Karpas-422 (cell line): ENCODE measurements at regions not wholly inside any gene's neighbourhood (a gene's known extent, or its start where the extent isn't known, plus 50 kb on each side); places are given as distances from the start of the nearest gene placed in this dataset.

Experiments
- DNase-seq: peaks from one replicate; pipeline ENCODE4 v3.0.0-alpha.2; 2015
- H2AFZ ChIP-seq: fragments of 200-600 bp; sonication (generic); 2 replicates; pipeline ENCODE4 v1.6.1; 2014; ENCODE audit warnings: antibody characterized with exemption, low read length, mixed read lengths
- H3K27ac ChIP-seq: fragments of 200-600 bp; sonication (generic); 2 replicates; pipeline ENCODE4 v1.5.1; 2014; ENCODE audit warnings: mild to moderate bottlenecking, low read length, moderate library complexity
- H3K27me3 ChIP-seq: fragments of 200-600 bp; sonication (generic); 2 replicates; pipeline ENCODE4 v1.6.1; 2014; ENCODE audit warnings: low read length, mixed read lengths
- H3K36me3 ChIP-seq: fragments of 200-600 bp; sonication (generic); 2 replicates; pipeline ENCODE4 v1.6.1; 2014; ENCODE audit warnings: low read length, mixed read lengths; ENCODE audit not compliant: insufficient read depth
- H3K4me1 ChIP-seq: fragments of 200-600 bp; sonication (generic); 2 replicates; pipeline ENCODE4 v1.6.1; 2014; ENCODE audit warnings: mild to moderate bottlenecking, low read length, mixed read lengths
- H3K4me2 ChIP-seq: fragments of 200-600 bp; sonication (generic); 2 replicates; pipeline ENCODE4 v1.6.1; 2014; ENCODE audit warnings: low read length, low read depth, mild to moderate bottlenecking; ENCODE audit not compliant: poor library complexity, severe bottlenecking
- H3K4me3 ChIP-seq: fragments of 200-600 bp; sonication (generic); 2 replicates; pipeline ENCODE4 v1.5.1; 2014; ENCODE audit warnings: mild to moderate bottlenecking, antibody characterized with exemption, low read length, mixed read lengths
- H3K79me2 ChIP-seq: fragments of 200-600 bp; sonication (generic); 2 replicates; pipeline ENCODE4 v1.6.1; 2014; ENCODE audit warnings: mild to moderate bottlenecking, low read length, mixed read lengths
- H3K9ac ChIP-seq: fragments of 200-600 bp; sonication (generic); 2 replicates; pipeline ENCODE4 v1.6.0; 2014; ENCODE audit warnings: low read length
- H3K9me2 ChIP-seq: fragments of 200-600 bp; sonication (generic), shearing (Covaris generic); replicated peaks from 2 replicates; pipeline ENCODE4 v1.6.0; 2014; ENCODE audit warnings: mild to moderate bottlenecking, low read length, moderate library complexity; ENCODE audit not compliant: insufficient read depth
- H3K9me3 ChIP-seq: fragments of 300-700, 200-600 bp; sonication (generic); 2 replicates; pipeline ENCODE4 v1.6.1; 2014; ENCODE audit warnings: low read length, mixed read lengths
- H4K20me1 ChIP-seq: fragments of 200-600 bp; sonication (generic); 2 replicates; pipeline ENCODE4 v1.6.1; 2014; ENCODE audit warnings: mild to moderate bottlenecking, antibody characterized with exemption, low read length, low read depth; ENCODE audit not compliant: insufficient read depth

DNA sequence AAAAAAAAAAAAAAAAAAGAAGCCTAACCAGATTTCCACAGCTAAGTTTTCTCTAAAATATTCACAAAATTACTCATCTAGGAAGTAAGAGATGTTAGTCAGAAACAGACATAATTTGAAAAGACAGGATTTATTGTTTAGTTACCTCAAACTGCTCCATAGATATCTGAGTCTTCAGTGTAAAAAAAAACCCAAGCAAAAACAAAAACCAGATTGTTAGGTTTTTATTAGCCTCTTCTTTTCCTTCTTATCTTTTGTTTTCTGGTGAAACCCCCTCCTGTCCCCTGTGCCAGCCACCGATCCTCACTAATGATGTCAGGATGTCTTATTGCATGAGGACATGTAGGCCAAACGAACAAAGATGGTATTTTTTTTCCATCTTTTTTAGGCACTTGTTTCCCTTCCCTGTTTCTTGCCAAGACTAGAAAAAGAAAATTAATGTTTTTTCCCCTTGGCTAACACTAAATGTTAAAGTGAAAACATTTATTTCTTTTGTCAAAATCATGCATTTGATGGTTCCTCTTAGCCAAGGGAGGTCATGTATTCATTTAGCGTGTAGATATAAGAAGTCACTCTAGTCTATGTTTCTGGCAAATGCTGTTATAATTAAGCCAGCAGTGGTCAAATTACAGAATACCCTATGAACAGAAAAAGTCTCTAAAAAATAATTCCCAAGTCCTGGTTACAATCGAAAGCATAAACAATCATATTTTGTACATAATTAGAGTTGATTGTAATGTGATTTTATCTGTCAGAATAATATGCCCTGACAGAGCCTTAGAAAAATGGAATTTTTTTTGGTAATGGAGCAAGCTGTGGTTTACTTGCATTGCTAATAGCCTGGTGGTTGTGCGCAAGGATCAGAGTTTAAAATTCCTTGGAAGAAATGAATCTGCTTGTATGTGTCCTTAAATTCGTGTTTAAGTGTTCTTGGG, 702.4 kb upstream of the FZD8 start:
- Histone ChIP-seq H3K27ac (no peak overlapping the region), H3K36me3 (no peaks in the 10 kb centered on the region), H3K9me3 (no peaks in the 10 kb centered on the region), H3K79me2 (no peaks in the 10 kb centered on the region), H2AFZ (no peak overlapping the region), H3K9ac (no peak overlapping the region), H3K27me3 (no peaks in the 10 kb centered on the region), H3K4me1 (no peaks in the 10 kb centered on the region), H4K20me1 (no peaks in the 10 kb centered on the region), H3K4me2 (no peak overlapping the region), H3K4me3 (no peak overlapping the region), H3K9me2 (no peaks in the 10 kb centered on the region)
- no peak for DNase-seq

DNA sequence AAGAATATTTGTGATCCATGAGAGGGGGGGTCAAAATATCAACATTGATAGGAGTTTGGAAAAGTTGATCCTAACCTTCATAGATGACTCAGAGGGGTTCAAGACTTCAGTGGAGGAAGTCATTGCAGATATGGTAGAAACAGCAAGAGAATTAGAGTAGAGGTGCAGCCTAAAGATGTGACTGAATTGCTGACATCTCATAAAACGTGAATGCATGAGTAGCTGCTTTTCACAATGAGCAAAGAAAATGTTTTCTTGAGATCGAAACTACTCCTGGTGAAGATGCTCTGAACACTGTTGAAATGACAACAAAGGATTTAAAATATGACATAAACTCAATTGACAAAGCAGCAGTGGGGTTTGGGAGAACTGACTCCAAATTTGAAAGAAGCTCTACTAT, 700.7 kb upstream of the FZD8 start:
- no peak overlapping the region for H2AFZ ChIP-seq
- H3K27ac ChIP-seq, result no peak overlapping the region
- H3K27me3 ChIP-seq, result no peaks in the 10 kb centered on the region
- H3K36me3 ChIP-seq, result no peaks in the 10 kb centered on the region
- no peak overlapping the region for H3K4me2 ChIP-seq
- H3K9ac ChIP-seq, result no peak overlapping the region
- H3K4me1 ChIP-seq, result no peaks in the 10 kb centered on the region
- H3K9me3 ChIP-seq, result no peaks in the 10 kb centered on the region
- no peak overlapping the region for H3K4me3 ChIP-seq
- no peaks in the 10 kb centered on the region for H4K20me1 ChIP-seq
- no peak for DNase-seq
- no peaks in the 10 kb centered on the region for H3K9me2 ChIP-seq
- H3K79me2 ChIP-seq, result no peaks in the 10 kb centered on the region

DNA sequence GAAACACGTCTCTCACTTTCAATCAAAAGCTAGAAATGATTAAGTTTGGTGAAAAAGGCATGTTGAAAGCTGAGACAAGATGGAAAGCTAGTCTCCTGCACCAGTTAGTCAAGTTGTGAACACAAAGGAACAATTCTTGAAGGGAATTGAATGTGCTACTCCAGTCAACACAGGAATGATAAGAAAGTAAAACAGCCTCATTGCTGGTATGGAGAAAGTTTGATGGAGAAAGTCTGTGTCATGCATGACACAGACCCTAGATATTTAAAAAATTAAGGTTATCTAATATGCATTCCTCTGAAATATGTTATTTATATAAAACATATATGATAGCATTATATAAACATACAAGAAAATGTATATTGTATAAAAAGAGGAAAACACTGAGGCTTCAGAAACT, 699.4 kb upstream of the FZD8 start:
- Histone ChIP-seq H3K9me2 (no peaks in the 10 kb centered on the region), H3K9me3 (no peaks in the 10 kb centered on the region), H3K36me3 (no peaks in the 10 kb centered on the region), H3K27ac (no peak overlapping the region), H3K27me3 (no peaks in the 10 kb centered on the region), H3K4me2 (no peak overlapping the region), H3K4me1 (no peaks in the 10 kb centered on the region), H4K20me1 (no peaks in the 10 kb centered on the region), H2AFZ (no peak overlapping the region), H3K79me2 (no peaks in the 10 kb centered on the region), H3K9ac (no peak overlapping the region), H3K4me3 (no peak overlapping the region)
- no peak for DNase-seq

DNA sequence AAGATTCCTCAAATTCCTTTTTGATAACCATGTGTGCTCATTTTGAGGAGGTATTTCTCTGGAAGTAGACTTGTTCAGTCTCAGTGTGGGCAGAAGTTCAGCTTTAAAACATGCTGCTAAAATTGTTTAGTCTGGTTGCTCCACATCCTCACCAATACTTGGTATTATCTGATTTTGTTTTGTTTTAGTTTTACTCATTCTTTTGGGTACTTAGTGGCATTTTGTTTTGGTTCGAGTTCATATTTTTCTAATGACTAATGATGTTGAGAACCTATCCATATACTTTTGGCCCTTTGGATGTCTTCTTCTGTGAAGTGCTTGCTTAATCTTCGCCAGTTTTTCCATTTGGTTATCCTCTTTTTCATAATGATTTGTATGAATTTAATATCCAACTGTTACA, 694.2 kb upstream of the FZD8 start:
- no peaks in the 10 kb centered on the region for H3K27me3 ChIP-seq
- H2AFZ ChIP-seq, result no peak overlapping the region
- H3K9me2 ChIP-seq, result no peaks in the 10 kb centered on the region
- H3K4me2 ChIP-seq, result no peak overlapping the region
- no peak overlapping the region for H3K4me3 ChIP-seq
- no peaks in the 10 kb centered on the region for H3K9me3 ChIP-seq
- no peaks in the 10 kb centered on the region for H3K4me1 ChIP-seq
- no peak overlapping the region for H3K9ac ChIP-seq
- H4K20me1 ChIP-seq, result no peaks in the 10 kb centered on the region
- no peak overlapping the region for H3K27ac ChIP-seq
- DNase-seq, result no peak
- H3K79me2 ChIP-seq, result no peaks in the 10 kb centered on the region
- H3K36me3 ChIP-seq, result no peaks in the 10 kb centered on the region

DNA sequence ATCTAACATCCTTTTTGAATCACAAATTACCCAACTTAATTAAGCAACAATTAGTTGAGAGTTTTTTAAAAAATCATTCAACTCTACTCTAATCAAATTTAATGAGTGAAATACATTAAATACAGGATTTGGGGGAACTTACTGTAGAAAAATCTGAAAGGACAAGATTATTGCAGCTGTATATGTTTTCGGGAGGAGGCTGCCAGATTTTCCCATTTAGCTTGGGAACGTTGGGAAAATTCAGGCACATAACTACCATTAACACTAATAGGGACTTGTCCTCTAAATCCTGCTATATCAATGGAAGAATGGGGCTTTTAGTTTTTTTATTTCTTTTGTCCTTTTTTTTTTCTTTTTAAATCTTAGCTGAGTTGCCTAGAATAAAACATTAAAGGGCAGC, 691.4 kb upstream of the FZD8 start:
- Histone ChIP-seq H3K27ac (no peak overlapping the region), H3K4me3 (no peak overlapping the region), H3K9me2 (no peaks in the 10 kb centered on the region), H4K20me1 (no peaks in the 10 kb centered on the region), H3K9me3 (no peaks in the 10 kb centered on the region), H3K79me2 (no peaks in the 10 kb centered on the region), H3K9ac (no peak overlapping the region), H2AFZ (no peak overlapping the region), H3K36me3 (no peaks in the 10 kb centered on the region), H3K4me1 (no peaks in the 10 kb centered on the region), H3K27me3 (no peaks in the 10 kb centered on the region), H3K4me2 (no peak overlapping the region)
- DNase-seq, result no peak

DNA sequence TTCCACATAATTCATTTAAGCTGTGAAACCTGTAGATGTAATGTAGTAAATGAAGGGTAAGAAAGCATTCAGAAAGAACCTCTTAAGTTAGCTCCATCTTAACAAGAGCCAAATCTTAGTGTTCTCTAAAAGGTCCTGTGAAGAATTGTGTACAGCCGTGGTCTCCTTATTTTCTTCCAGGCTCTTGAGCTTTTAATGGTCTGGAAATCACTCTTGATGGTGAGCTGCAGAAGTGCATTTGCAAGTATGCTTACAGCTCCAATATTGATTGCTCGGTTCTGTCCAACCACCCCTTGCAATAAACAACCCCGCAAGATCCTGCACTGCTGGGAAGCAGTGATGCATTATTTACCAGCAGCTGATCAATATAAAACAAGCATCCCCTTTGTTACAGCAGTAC, 690.8 kb upstream of the FZD8 start:
- no peak for DNase-seq
- no peak overlapping the region for H2AFZ ChIP-seq
- H3K9me2 ChIP-seq, result no peaks in the 10 kb centered on the region

DNA sequence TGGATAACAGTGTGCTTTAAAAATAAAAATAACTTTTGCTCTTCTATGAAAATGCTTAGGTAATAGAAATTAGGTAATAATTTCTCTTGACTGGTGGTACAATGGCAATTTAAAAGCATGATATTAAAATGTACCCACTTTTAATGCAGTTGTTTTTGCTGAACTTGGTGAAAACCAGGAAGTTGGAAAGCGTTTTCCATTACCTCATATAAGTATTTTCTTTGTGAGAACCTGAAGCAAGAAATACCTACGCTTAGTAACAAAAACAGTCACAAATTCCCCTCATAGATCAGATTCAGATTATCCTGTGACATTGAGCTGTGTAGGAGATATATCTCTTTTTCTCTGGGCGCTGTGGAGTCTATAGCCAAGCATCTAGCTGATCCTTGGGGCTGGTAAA, 689.0 kb upstream of the FZD8 start:
- H3K9me2 ChIP-seq, result no peaks in the 10 kb centered on the region
- no peak overlapping the region for H3K27ac ChIP-seq
- H3K9me3 ChIP-seq, result no peaks in the 10 kb centered on the region
- H3K4me2 ChIP-seq, result no peak overlapping the region
- no peak overlapping the region for H2AFZ ChIP-seq
- no peak overlapping the region for H3K4me3 ChIP-seq
- H3K4me1 ChIP-seq, result no peaks in the 10 kb centered on the region
- H4K20me1 ChIP-seq, result no peaks in the 10 kb centered on the region
- DNase-seq, result no peak
- H3K27me3 ChIP-seq, result no peaks in the 10 kb centered on the region
- H3K9ac ChIP-seq, result no peak overlapping the region
- no peaks in the 10 kb centered on the region for H3K79me2 ChIP-seq
- no peaks in the 10 kb centered on the region for H3K36me3 ChIP-seq

More for the DNA sequence above, 690.8 kb upstream of the FZD8 start:
- Histone ChIP-seq H3K4me3 (no peak overlapping the region), H3K9me3 (no peaks in the 10 kb centered on the region), H3K4me2 (no peak overlapping the region), H3K9ac (no peak overlapping the region), H3K27ac (no peak overlapping the region), H4K20me1 (no peaks in the 10 kb centered on the region), H3K27me3 (no peaks in the 10 kb centered on the region), H3K36me3 (no peaks in the 10 kb centered on the region), H3K4me1 (no peaks in the 10 kb centered on the region), H3K79me2 (no peaks in the 10 kb centered on the region)

DNA sequence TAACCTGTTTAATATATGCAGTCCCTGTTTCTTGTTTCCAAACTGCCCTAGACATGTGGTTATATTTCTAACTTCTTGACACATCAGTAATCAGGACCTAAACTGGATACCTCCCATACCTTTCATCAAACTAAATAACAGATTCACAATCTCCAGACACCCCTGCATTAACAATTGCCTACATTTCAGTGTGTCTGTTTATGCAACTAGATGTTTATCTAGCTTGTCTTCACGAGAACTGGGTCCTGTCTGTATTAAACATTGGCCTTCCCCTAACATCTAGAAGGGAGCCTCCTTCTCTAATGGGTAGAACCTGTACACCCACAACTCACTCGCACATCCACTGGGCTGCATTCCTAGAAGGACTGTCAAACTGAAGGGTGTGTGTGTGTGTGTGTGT, 683.7 kb upstream of the FZD8 start:
- Histone ChIP-seq H3K9me3 (no peaks in the 10 kb centered on the region), H3K9ac (no peak overlapping the region), H3K4me2 (no peak overlapping the region), H3K79me2 (no peaks in the 10 kb centered on the region), H3K27ac (no peak overlapping the region), H3K4me3 (no peak overlapping the region), H2AFZ (no peak overlapping the region), H3K27me3 (no peaks in the 10 kb centered on the region), H3K4me1 (no peaks in the 10 kb centered on the region), H4K20me1 (no peaks in the 10 kb centered on the region), H3K36me3 (no peaks in the 10 kb centered on the region), H3K9me2 (no peaks in the 10 kb centered on the region)
- no peak for DNase-seq
